ENCODE measurements at regions not wholly inside any gene's neighbourhood (a gene's known extent, or its start where the extent isn't known, plus 50 kb on each side); places are given as distances from the start of the nearest gene placed in this dataset.

GRCh38 chr20:17021481-17021880 lies 205.4 kb upstream of the PCSK2 start:
- no peak for FAIRE-seq
- H3K4me3 ChIP-seq (ENCODE audit: low read depth in 1 of 3, low read length in 3 of 3), result no peak overlapping the region
- no peaks in the 10 kb centered on the region for H3K36me3 ChIP-seq (ENCODE audit: control insufficient read depth in 3 of 3, insufficient read depth in 2 of 3, low read depth in 1 of 3, low read length in 3 of 3)

DNA sequence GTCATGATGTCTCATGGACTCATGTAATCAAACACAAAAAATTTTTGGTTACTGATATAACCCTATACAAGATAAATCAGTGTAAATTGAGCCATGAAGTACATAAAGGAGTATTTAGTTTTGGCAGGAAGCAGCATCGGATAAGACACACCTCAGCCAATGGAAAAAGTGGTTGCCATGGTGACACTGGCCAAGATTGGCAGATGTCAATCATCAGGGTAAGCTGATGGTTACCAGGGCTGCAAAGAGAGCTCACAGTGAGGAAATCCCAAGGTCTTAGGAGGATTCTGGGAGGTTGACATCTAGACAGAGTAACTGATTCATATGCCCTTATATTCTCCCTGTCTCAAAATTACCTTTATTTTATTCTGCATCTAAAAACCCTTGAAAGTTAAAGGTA lies 203.8 kb upstream of the PCSK2 start:
- no peaks in the 10 kb centered on the region for H3K4me1 ChIP-seq (ENCODE audit: control insufficient read depth in 3 of 3, insufficient read depth in 2 of 3, low read depth in 1 of 3, low read length in 2 of 3)
- WGBS, 3 donors, result 46 to 68% (median 46%) methylated on average over 1 of the region's 1 CpG
- DNase-seq (no peak), FAIRE-seq (no peak)
- no peaks in the 10 kb centered on the region for H3K36me3 ChIP-seq (ENCODE audit: control insufficient read depth in 3 of 3, insufficient read depth in 2 of 3, low read depth in 1 of 3, low read length in 3 of 3)
- H3K4me3 ChIP-seq (ENCODE audit: low read depth in 1 of 3, low read length in 3 of 3), result no peak overlapping the region
- no peak overlapping the region for H3K27ac ChIP-seq (ENCODE audit: low read depth in 1 of 3, low read length in 2 of 3)
- no peaks in the 10 kb centered on the region for H3K9me3 ChIP-seq (ENCODE audit: control insufficient read depth in 2 of 2, insufficient read depth in 1 of 2, low read depth in 1 of 2, low read length in 1 of 2)
- H3K27me3 ChIP-seq (ENCODE audit: control insufficient read depth in 3 of 3, insufficient read depth in 3 of 3, low read length in 3 of 3), result no peaks in the 10 kb centered on the region

More at GRCh38 chr20:17021481-17021880, 205.4 kb upstream of the PCSK2 start:
- no peak for DNase-seq
- no peaks in the 10 kb centered on the region for H3K4me1 ChIP-seq (ENCODE audit: control insufficient read depth in 3 of 3, insufficient read depth in 2 of 3, low read depth in 1 of 3, low read length in 2 of 3)
- no peaks in the 10 kb centered on the region for H3K9me3 ChIP-seq (ENCODE audit: control insufficient read depth in 2 of 2, insufficient read depth in 1 of 2, low read depth in 1 of 2, low read length in 1 of 2)
- no peaks in the 10 kb centered on the region for H3K27me3 ChIP-seq (ENCODE audit: control insufficient read depth in 3 of 3, insufficient read depth in 3 of 3, low read length in 3 of 3)
- H3K27ac ChIP-seq (ENCODE audit: low read depth in 1 of 3, low read length in 2 of 3), result no peak overlapping the region

- no peaks in the 10 kb centered on the region for H3K9me3 ChIP-seq (ENCODE audit: control insufficient read depth in 2 of 2, insufficient read depth in 1 of 2, low read depth in 1 of 2, low read length in 1 of 2)
- H3K4me3 ChIP-seq (ENCODE audit: low read depth in 1 of 3, low read length in 3 of 3), result no peak overlapping the region
- H3K36me3 ChIP-seq (ENCODE audit: control insufficient read depth in 3 of 3, insufficient read depth in 2 of 3, low read depth in 1 of 3, low read length in 3 of 3), result no peaks in the 10 kb centered on the region
- 28 to 40% (median 40%) methylated on average over 8 of the region's 8 CpGs for WGBS, 3 donors
- FAIRE-seq (no peak), DNase-seq (no peak)
- H3K27ac ChIP-seq (ENCODE audit: low read depth in 1 of 3, low read length in 2 of 3), result no peak overlapping the region
- H3K4me1 ChIP-seq (ENCODE audit: control insufficient read depth in 3 of 3, insufficient read depth in 2 of 3, low read depth in 1 of 3, low read length in 2 of 3), result no peaks in the 10 kb centered on the region
- no peaks in the 10 kb centered on the region for H3K27me3 ChIP-seq (ENCODE audit: control insufficient read depth in 3 of 3, insufficient read depth in 3 of 3, low read length in 3 of 3)
Observed at GRCh38 chr20:17023806-17024205, 203.0 kb upstream of the PCSK2 start.

GRCh38 chr20:17024513-17025119 lies 202.2 kb upstream of the PCSK2 start:
- no peak overlapping the region for H3K27ac ChIP-seq (ENCODE audit: low read depth in 1 of 3, low read length in 2 of 3)
- FAIRE-seq (no peak), DNase-seq (no peak)
- H3K4me1 ChIP-seq (ENCODE audit: control insufficient read depth in 3 of 3, insufficient read depth in 2 of 3, low read depth in 1 of 3, low read length in 2 of 3), result no peaks in the 10 kb centered on the region
- H3K9me3 ChIP-seq (ENCODE audit: control insufficient read depth in 2 of 2, insufficient read depth in 1 of 2, low read depth in 1 of 2, low read length in 1 of 2), result no peaks in the 10 kb centered on the region
- WGBS, 3 donors, result 23 to 37% (median 23%) methylated on average over 5 of the region's 5 CpGs
- no peak overlapping the region for H3K4me3 ChIP-seq (ENCODE audit: low read depth in 1 of 3, low read length in 3 of 3)
- no peaks in the 10 kb centered on the region for H3K36me3 ChIP-seq (ENCODE audit: control insufficient read depth in 3 of 3, insufficient read depth in 2 of 3, low read depth in 1 of 3, low read length in 3 of 3)
- no peaks in the 10 kb centered on the region for H3K27me3 ChIP-seq (ENCODE audit: control insufficient read depth in 3 of 3, insufficient read depth in 3 of 3, low read length in 3 of 3)

DNA sequence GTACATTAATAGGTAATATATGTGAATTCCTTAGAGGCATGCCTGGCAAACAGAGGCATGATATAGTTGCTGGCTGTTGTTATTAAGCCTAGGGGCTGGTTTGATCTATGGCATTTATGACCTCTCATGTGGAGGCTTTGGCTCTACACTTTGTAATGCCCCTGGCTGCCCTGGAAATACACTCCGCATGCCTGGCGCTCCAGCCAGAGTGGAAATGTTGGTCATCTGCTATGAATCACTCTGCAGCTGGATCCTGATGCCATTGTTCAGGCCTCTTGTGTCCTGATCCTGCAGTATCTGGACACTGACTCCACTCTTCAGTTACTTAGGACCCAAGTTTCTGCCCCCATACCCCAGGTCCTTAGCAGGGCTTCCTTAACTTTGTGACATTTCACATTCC lies 200.5 kb upstream of the PCSK2 start:
- 87 to 99% (median 98%) methylated on average over 2 of the region's 2 CpGs for WGBS, 3 donors
- no peak overlapping the region for H3K27ac ChIP-seq (ENCODE audit: low read depth in 1 of 3, low read length in 2 of 3)
- H3K36me3 ChIP-seq (ENCODE audit: control insufficient read depth in 3 of 3, insufficient read depth in 2 of 3, low read depth in 1 of 3, low read length in 3 of 3), result no peaks in the 10 kb centered on the region
- DNase-seq (no peak), FAIRE-seq (no peak)
- no peaks in the 10 kb centered on the region for H3K27me3 ChIP-seq (ENCODE audit: control insufficient read depth in 3 of 3, insufficient read depth in 3 of 3, low read length in 3 of 3)
- H3K9me3 ChIP-seq (ENCODE audit: control insufficient read depth in 2 of 2, insufficient read depth in 1 of 2, low read depth in 1 of 2, low read length in 1 of 2), result no peaks in the 10 kb centered on the region
- no peak overlapping the region for H3K4me3 ChIP-seq (ENCODE audit: low read depth in 1 of 3, low read length in 3 of 3)
- H3K4me1 ChIP-seq (ENCODE audit: control insufficient read depth in 3 of 3, insufficient read depth in 2 of 3, low read depth in 1 of 3, low read length in 2 of 3), result no peaks in the 10 kb centered on the region

- H3K4me1 ChIP-seq (ENCODE audit: control insufficient read depth in 3 of 3, insufficient read depth in 2 of 3, low read depth in 1 of 3, low read length in 2 of 3), result no peaks in the 10 kb centered on the region
- H3K27me3 ChIP-seq (ENCODE audit: control insufficient read depth in 3 of 3, insufficient read depth in 3 of 3, low read length in 3 of 3), result no peaks in the 10 kb centered on the region
- H3K9me3 ChIP-seq (ENCODE audit: control insufficient read depth in 2 of 2, insufficient read depth in 1 of 2, low read depth in 1 of 2, low read length in 1 of 2), result no peaks in the 10 kb centered on the region
- no peaks in the 10 kb centered on the region for H3K36me3 ChIP-seq (ENCODE audit: control insufficient read depth in 3 of 3, insufficient read depth in 2 of 3, low read depth in 1 of 3, low read length in 3 of 3)
- no peak overlapping the region for H3K27ac ChIP-seq (ENCODE audit: low read depth in 1 of 3, low read length in 2 of 3)
- H3K4me3 ChIP-seq (ENCODE audit: low read depth in 1 of 3, low read length in 3 of 3), result no peak overlapping the region
- DNase-seq (no peak), FAIRE-seq (no peak)
- 45 to 62% (median 46%) methylated on average over 4 of the region's 4 CpGs for WGBS, 3 donors
Observed at GRCh38 chr20:17029698-17030097, 197.1 kb upstream of the PCSK2 start.

GRCh38 chr20:17036541-17036940 lies 190.3 kb upstream of the PCSK2 start:
- Histone ChIP-seq H3K36me3 (ENCODE audit: control insufficient read depth in 3 of 3, insufficient read depth in 2 of 3, low read depth in 1 of 3, low read length in 3 of 3) (no peaks in the 10 kb centered on the region), H3K9me3 (ENCODE audit: control insufficient read depth in 2 of 2, insufficient read depth in 1 of 2, low read depth in 1 of 2, low read length in 1 of 2) (no peaks in the 10 kb centered on the region), H3K4me3 (ENCODE audit: low read depth in 1 of 3, low read length in 3 of 3) (no peak overlapping the region), H3K27ac (ENCODE audit: low read depth in 1 of 3, low read length in 2 of 3) (no peak overlapping the region), H3K4me1 (ENCODE audit: control insufficient read depth in 3 of 3, insufficient read depth in 2 of 3, low read depth in 1 of 3, low read length in 2 of 3) (no peaks in the 10 kb centered on the region), H3K27me3 (ENCODE audit: control insufficient read depth in 3 of 3, insufficient read depth in 3 of 3, low read length in 3 of 3) (peaks cover 0 to 2% (median 0%) of the 10 kb centered on the region in 3 donors)
- FAIRE-seq (no peak), DNase-seq (no peak)
- 18 to 37% (median 24%) methylated on average over 1 of the region's 1 CpG for WGBS, 3 donors

- FAIRE-seq (no peak), DNase-seq (no peak)
- H3K9me3 ChIP-seq (ENCODE audit: control insufficient read depth in 2 of 2, insufficient read depth in 1 of 2, low read depth in 1 of 2, low read length in 1 of 2), result no peaks in the 10 kb centered on the region
- no peaks in the 10 kb centered on the region for H3K36me3 ChIP-seq (ENCODE audit: control insufficient read depth in 3 of 3, insufficient read depth in 2 of 3, low read depth in 1 of 3, low read length in 3 of 3)
- no peak overlapping the region for H3K4me3 ChIP-seq (ENCODE audit: low read depth in 1 of 3, low read length in 3 of 3)
- H3K27ac ChIP-seq (ENCODE audit: low read depth in 1 of 3, low read length in 2 of 3), result no peak overlapping the region
- no peaks in the 10 kb centered on the region for H3K4me1 ChIP-seq (ENCODE audit: control insufficient read depth in 3 of 3, insufficient read depth in 2 of 3, low read depth in 1 of 3, low read length in 2 of 3)
- 53 to 75% (median 68%) methylated on average over 1 of the region's 1 CpG for WGBS, 3 donors
- no peaks in the 10 kb centered on the region for H3K27me3 ChIP-seq (ENCODE audit: control insufficient read depth in 3 of 3, insufficient read depth in 3 of 3, low read length in 3 of 3)
Observed at GRCh38 chr20:17042122-17042521, 184.7 kb upstream of the PCSK2 start.

- FAIRE-seq (no peak), DNase-seq (no peak)
- Histone ChIP-seq H3K27me3 (ENCODE audit: control insufficient read depth in 3 of 3, insufficient read depth in 3 of 3, low read length in 3 of 3) (no peaks in the 10 kb centered on the region), H3K4me1 (ENCODE audit: control insufficient read depth in 3 of 3, insufficient read depth in 2 of 3, low read depth in 1 of 3, low read length in 2 of 3) (no peaks in the 10 kb centered on the region), H3K27ac (ENCODE audit: low read depth in 1 of 3, low read length in 2 of 3) (no peak overlapping the region), H3K4me3 (ENCODE audit: low read depth in 1 of 3, low read length in 3 of 3) (no peak overlapping the region), H3K36me3 (ENCODE audit: control insufficient read depth in 3 of 3, insufficient read depth in 2 of 3, low read depth in 1 of 3, low read length in 3 of 3) (no peaks in the 10 kb centered on the region), H3K9me3 (ENCODE audit: control insufficient read depth in 2 of 2, insufficient read depth in 1 of 2, low read depth in 1 of 2, low read length in 1 of 2) (no peaks in the 10 kb centered on the region)
- 85 to 91% (median 86%) methylated on average over 5 of the region's 5 CpGs for WGBS, 3 donors
Observed at GRCh38 chr20:17043323-17043722, 183.5 kb upstream of the PCSK2 start.

Measured in small intestine (tissue), 7 donors.